Esophagus muscularis mucosa (tissue), 4 donors: ENCODE measurements at regions not wholly inside any gene's neighbourhood (a gene's known extent, or its start where the extent isn't known, plus 50 kb on each side); places are given as distances from the start of the nearest gene placed in this dataset.

Source experiments
- DNase-seq: peaks from one replicate; pipeline ENCODE4 v3.0.0-alpha.2; 2017; ENCODE audit errors: extremely low spot score
- H3K27ac ChIP-seq, 4 donors: fragments of 200-600 bp; sonication (generic); replicated peaks in 1 of 4; 1 replicate in 3 of 4; 2 replicates in 1 of 4; pipeline ENCODE4 v1.5.1; 2016 to 2019; ENCODE audit warnings: mild to moderate bottlenecking in 1 of 4
- H3K27me3 ChIP-seq, 4 donors: fragments of 200-600 bp; sonication (generic); one replicate each; pipeline versions ENCODE4 v1.5.1 to v1.6.0; 2016 to 2019
- H3K36me3 ChIP-seq, 4 donors: fragments of 200-600 bp; sonication (generic); one replicate each; pipeline ENCODE4 v1.5.1; 2016 to 2019
- H3K4me1 ChIP-seq, 4 donors: fragments of 200-600 bp; sonication (generic); one replicate each; pipeline ENCODE4 v1.5.1; 2016 to 2019
- H3K4me3 ChIP-seq, 4 donors: fragments of 200-600 bp; sonication (generic); 1 replicate in 2 of 4; 2 replicates in 2 of 4; pipeline ENCODE4 v1.5.1; 2016 to 2019; ENCODE audit warnings: mild to moderate bottlenecking in 4 of 4, moderate library complexity in 1 of 4
- H3K9me3 ChIP-seq, 4 donors: fragments of 200-600 bp; sonication (generic); 1 replicate in 3 of 4; 2 replicates in 1 of 4; pipeline ENCODE4 v1.5.1; 2016 to 2019
- CTCF ChIP-seq, 3 experiments: fragments of 200-600 bp in 2 of 3; fragments of 450-650 bp in 1 of 3; sonication (generic) in 2 of 3; IDR thresholded peaks; one replicate each; pipeline ENCODE4 v1.5.1; 2017 to 2019; ENCODE audit warnings: antibody characterized with exemption in 3 of 3, mild to moderate bottlenecking in 2 of 3, moderate library complexity in 1 of 3
- EP300 ChIP-seq: sonication (generic); formaldehyde crosslinking; IDR thresholded peaks from one replicate; pipeline ENCODE4 v1.6.1; 2017; ENCODE audit warnings: antibody characterized with exemption
- POLR2A ChIP-seq: fragments of 450-650 bp; IDR thresholded peaks from one replicate; pipeline ENCODE4 v1.6.1; 2017; ENCODE audit warnings: antibody characterized with exemption, moderate library complexity, mild to moderate bottlenecking, low read depth
- POLR2AphosphoS5 ChIP-seq, 2 donors: sonication (generic); formaldehyde crosslinking; IDR thresholded peaks; one replicate each; pipeline ENCODE4 v1.6.1; 2017; ENCODE audit warnings: antibody characterized with exemption in 2 of 2
- WGBS: methylation state at CpG from one replicate; pipeline ENCODE4 v1.1.5; 2018; 5-methylcytosine and 5-hydroxymethylcytosine counted together
- intact Hi-C: fragments of 100-400 bp; cut with DNase I; formaldehyde crosslinking; loops from one replicate; pipeline ENCODE4 v1.15.1; 2023

DNA sequence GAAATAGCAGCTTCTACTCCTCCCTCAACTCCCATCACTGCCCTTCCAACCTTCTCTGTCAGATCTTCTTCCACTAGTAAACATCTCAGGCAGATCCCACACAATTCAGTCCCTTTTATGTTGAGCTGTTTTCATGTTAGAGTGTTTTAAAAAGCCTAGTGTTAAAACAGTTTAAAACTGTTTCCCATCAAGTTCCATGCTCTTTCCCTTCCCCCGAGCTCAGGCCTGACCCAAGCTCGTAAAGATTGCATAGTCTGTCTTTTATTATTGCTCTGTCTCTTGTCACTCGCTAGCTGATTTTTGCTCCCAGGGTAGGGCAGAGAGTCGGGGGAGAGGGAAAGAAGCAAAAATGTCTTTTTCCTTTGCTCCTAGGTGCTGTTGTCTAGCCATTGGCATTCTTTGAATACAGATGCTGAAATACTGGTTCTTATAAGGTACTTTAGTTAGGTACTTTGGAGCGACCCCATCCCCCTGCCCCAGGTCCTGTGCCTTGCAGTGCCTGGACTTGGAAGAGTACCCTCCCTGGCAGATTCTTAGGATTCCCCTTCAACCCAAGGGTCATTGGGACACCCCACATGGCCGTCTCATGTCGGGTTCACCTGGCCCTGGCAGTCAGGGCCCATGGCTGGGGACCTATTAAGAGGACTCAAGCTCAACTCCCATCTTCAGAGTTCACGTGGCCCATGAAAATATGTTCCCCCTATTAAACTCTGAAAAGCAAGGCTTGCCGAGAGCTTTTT is 101.2 kb upstream of the ARMC2 start:
- H3K4me3 ChIP-seq: no peak overlapping the region
- intact Hi-C loops: no loop called here
- H3K9me3 ChIP-seq: no peaks in the 10 kb centered on the region
- H3K27ac ChIP-seq: no peak overlapping the region
- no peak for TF ChIP-seq POLR2A
- no peak for TF ChIP-seq EP300
- TF ChIP-seq CTCF (IDR thresholded peaks at IDR 0.05): no peak
- TF ChIP-seq POLR2AphosphoS5 (IDR thresholded peaks at IDR 0.05): no peak
- H3K4me1 ChIP-seq: no peaks in the 10 kb centered on the region
- WGBS: 96% methylated on average over 8 of the region's 9 CpGs
- DNase-seq: no peak
- no peaks in the 10 kb centered on the region for H3K36me3 ChIP-seq
- no peaks in the 10 kb centered on the region for H3K27me3 ChIP-seq

DNA sequence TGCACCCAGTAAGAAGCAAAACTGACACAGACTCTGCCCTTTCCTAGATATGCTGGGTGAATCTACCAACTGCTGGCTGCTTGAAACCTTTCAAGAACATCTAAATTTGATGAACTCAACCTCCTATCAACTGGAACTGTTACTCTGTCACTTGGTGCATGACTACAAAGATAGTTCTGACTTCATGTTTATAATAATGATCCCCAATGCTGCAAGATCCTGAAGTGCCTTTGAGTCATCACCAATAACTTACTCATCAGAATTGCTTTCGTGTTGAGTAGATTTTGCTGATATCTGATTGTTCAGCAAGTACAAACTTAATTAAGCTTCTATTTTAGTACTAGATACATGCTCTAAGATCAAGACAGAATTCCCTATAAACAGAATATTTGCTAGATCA is 100.2 kb upstream of the ARMC2 start:
- no peaks in the 10 kb centered on the region for H3K9me3 ChIP-seq
- intact Hi-C loops: no loop called here
- 92% methylated on average over 1 of the region's 1 CpG for WGBS

GRCh38 chr6:108748959-108749358 is 99.3 kb upstream of the ARMC2 start:
- Histone ChIP-seq H3K27me3 (no peaks in the 10 kb centered on the region), H3K4me1 (peaks cover 0 to 4% (median 0%) of the 10 kb centered on the region in 4 donors), H3K27ac (no peak overlapping the region), H3K4me3 (no peak overlapping the region), H3K9me3 (no peaks in the 10 kb centered on the region), H3K36me3 (no peaks in the 10 kb centered on the region)
- TF ChIP-seq EP300 (no peak), POLR2AphosphoS5 (IDR thresholded peaks at IDR 0.05) (no peak), POLR2A (no peak), CTCF (IDR thresholded peaks at IDR 0.05) (no peak)
- intact Hi-C loops: no loop called here
- no peak for DNase-seq
- WGBS: 96% methylated on average over 3 of the region's 3 CpGs

More for the DNA sequence above, 100.2 kb upstream of the ARMC2 start:
- no peak overlapping the region for H3K4me3 ChIP-seq
- DNase-seq: no peak
- no peaks in the 10 kb centered on the region for H3K27me3 ChIP-seq
- H3K36me3 ChIP-seq: no peaks in the 10 kb centered on the region
- TF ChIP-seq CTCF (IDR thresholded peaks at IDR 0.05): no peak
- no peak for TF ChIP-seq EP300
- no peak for TF ChIP-seq POLR2A
- TF ChIP-seq POLR2AphosphoS5 (IDR thresholded peaks at IDR 0.05): no peak
- peaks cover 0 to 4% (median 0%) of the 10 kb centered on the region in 4 donors for H3K4me1 ChIP-seq
- H3K27ac ChIP-seq: no peak overlapping the region

DNA sequence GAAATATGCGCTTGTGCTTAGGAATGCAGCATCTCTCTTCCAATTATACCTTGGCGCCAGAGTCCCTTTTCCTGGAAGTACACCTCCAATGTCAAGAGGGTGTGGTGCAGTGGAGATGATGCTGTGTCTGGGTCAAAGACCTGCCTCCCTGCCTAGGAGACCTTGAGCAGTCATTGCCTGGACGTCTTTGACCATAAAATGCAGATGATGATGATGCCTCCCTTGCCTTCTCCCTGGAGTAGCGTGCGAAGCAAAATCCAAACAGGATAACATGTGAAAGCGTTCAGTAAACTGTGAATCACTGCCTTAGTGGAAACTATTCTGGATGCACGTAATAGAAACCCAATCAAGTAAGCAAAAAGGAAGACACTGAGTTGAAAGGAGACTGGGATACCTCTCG is 97.4 kb upstream of the ARMC2 start:
- Histone ChIP-seq H3K27ac (no peak overlapping the region), H3K36me3 (no peaks in the 10 kb centered on the region), H3K4me3 (no peak overlapping the region), H3K27me3 (no peaks in the 10 kb centered on the region), H3K9me3 (no peaks in the 10 kb centered on the region), H3K4me1 (peaks cover 5 to 12% (median 5%) of the 10 kb centered on the region in 4 donors)
- DNase-seq: no peak
- no peak for TF ChIP-seq CTCF (IDR thresholded peaks at IDR 0.05)
- no peak for TF ChIP-seq POLR2A
- TF ChIP-seq POLR2AphosphoS5 (IDR thresholded peaks at IDR 0.05): no peak
- TF ChIP-seq EP300: no peak
- 97% methylated on average over 8 of the region's 8 CpGs for WGBS
- intact Hi-C loops: no loop called here

- TF ChIP-seq POLR2AphosphoS5 (IDR thresholded peaks at IDR 0.05) (no peak), CTCF (IDR thresholded peaks at IDR 0.05) (no peak)
- no peak for DNase-seq
- no peaks in the 10 kb centered on the region for H3K36me3 ChIP-seq
- H3K4me3 ChIP-seq: no peak overlapping the region
- no peak overlapping the region for H3K27ac ChIP-seq
- intact Hi-C loops: no loop called here
- peaks cover 9 to 14% (median 9%) of the 10 kb centered on the region in 4 donors for H3K4me1 ChIP-seq
- WGBS: 95% methylated on average over 5 of the region's 5 CpGs
- H3K27me3 ChIP-seq: no peaks in the 10 kb centered on the region
- no peaks in the 10 kb centered on the region for H3K9me3 ChIP-seq
Observed at GRCh38 chr6:108751282-108751681, 96.9 kb upstream of the ARMC2 start.
